NT2/D1 (cell line): ENCODE measurements at regions not wholly inside any gene's neighbourhood (a gene's known extent, or its start where the extent isn't known, plus 50 kb on each side); places are given as distances from the start of the nearest gene placed in this dataset.

Source experiments
- DNase-seq: peaks from one replicate; pipeline ENCODE4 v3.0.0-alpha.2; 2011; ENCODE audit warnings: low read depth, low spot score
- H3K27me3 ChIP-seq: 2 replicates; pipeline ENCODE4 v1.6.0; 2011; ENCODE audit warnings: mild to moderate bottlenecking; ENCODE audit not compliant: insufficient read length, insufficient read depth
- H3K36me3 ChIP-seq: 2 replicates; pipeline ENCODE4 v1.6.1; 2011; ENCODE audit warnings: mild to moderate bottlenecking, low read length, mixed read lengths; ENCODE audit not compliant: insufficient read depth, insufficient read length
- H3K4me1 ChIP-seq: 2 replicates; pipeline ENCODE4 v1.5.1; 2011; ENCODE audit not compliant: insufficient read depth, insufficient read length
- H3K4me3 ChIP-seq: 2 replicates; pipeline ENCODE4 v1.5.1; 2011; ENCODE audit warnings: low read depth; ENCODE audit not compliant: insufficient read length
- H3K9ac ChIP-seq: 2 replicates; pipeline ENCODE4 v1.6.0; 2011; ENCODE audit warnings: low read depth; ENCODE audit not compliant: insufficient read length
- H3K9me3 ChIP-seq: 2 replicates; pipeline ENCODE4 v1.5.1; 2011; ENCODE audit warnings: mild to moderate bottlenecking, low read length; ENCODE audit not compliant: insufficient read depth
- SUZ12 ChIP-seq: IDR thresholded peaks from 2 replicates; pipeline ENCODE4 v1.6.1; 2011; ENCODE audit not compliant: insufficient read length, insufficient read depth; ENCODE audit errors: extremely low read depth
- YY1 ChIP-seq: IDR thresholded peaks from 2 replicates; pipeline ENCODE4 v1.6.1; 2011; ENCODE audit not compliant: insufficient read length, insufficient read depth
- ZNF274 ChIP-seq: IDR thresholded peaks from 2 replicates; pipeline ENCODE4 v1.6.1; 2011; ENCODE audit warnings: mild to moderate bottlenecking, low read depth, low read length

DNA sequence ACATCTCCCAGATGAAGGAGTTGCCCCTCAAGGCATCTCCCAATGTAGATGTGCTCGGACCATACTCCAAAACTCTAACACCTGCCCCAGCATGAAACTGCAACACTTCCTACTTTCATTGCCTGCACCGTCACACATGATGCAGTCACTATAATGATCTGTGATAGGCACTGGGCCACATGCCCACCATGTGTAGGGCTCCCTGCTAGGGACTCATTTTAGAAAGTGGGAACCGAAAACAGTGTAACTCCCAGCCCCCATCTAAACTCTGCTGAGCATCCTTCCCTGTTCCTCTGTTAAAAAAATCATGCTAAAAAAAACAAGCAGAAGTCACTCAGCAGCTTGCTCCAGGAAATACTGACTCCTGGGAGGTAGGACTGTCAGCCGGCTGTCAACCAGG is 496.1 kb upstream of the RAB6C start:
- no peaks in the 10 kb centered on the region for H3K9me3 ChIP-seq
- no peak overlapping the region for H3K9ac ChIP-seq
- H3K36me3 ChIP-seq, result no peaks in the 10 kb centered on the region
- no peaks in the 10 kb centered on the region for H3K27me3 ChIP-seq
- no peak overlapping the region for H3K4me3 ChIP-seq
- TF ChIP-seq SUZ12, result no peak
- TF ChIP-seq YY1, result no peak
- TF ChIP-seq ZNF274, result no peak
- DNase-seq, result no peak
- no peaks in the 10 kb centered on the region for H3K4me1 ChIP-seq

DNA sequence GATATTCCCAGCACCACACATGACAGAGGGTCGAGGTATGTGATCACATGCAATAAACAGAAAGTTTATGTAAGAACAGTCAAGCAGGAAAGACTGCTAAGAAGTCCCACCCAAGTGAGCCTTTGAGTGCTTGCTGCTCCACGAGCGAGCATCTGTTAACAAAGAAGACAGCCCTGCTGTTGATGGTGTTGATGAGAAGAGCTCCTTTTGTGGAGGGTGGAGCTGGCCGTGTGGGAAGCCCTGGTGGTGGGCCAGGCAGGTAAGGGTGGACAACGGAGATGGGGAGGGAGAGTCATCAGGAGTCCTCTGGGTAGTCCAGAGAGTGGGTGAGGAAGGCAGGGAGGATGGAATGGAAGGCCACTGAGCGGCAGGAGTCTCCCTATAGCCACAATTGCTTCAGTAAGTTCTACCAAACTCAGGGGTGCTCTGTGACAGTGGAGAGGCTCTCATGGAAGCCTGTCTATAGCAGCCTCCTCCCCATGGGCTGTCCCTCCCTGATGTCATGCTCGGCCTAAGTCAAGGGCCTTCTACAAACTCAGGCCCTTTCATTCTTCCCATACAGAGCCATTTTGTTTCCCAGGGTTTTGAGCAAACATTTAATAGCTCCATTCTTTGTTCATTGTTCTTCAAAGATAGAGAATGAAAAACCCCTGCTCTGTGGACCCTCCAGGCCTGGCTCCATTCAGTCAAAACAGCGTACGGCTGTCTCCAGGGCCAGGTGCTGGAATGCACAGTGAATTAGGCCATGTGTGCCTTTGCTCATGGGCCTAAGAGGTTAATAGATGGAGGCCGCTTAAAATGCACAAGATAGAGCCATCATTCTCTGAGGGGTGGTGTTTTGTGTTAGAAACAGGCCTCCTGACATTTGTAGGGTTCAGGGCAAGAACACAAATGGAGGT is 494.2 kb upstream of the RAB6C start:
- TF ChIP-seq ZNF274 (no peak), SUZ12 (no peak), YY1 (no peak)
- Histone ChIP-seq H3K4me1 (no peaks in the 10 kb centered on the region), H3K27me3 (no peaks in the 10 kb centered on the region)

DNA sequence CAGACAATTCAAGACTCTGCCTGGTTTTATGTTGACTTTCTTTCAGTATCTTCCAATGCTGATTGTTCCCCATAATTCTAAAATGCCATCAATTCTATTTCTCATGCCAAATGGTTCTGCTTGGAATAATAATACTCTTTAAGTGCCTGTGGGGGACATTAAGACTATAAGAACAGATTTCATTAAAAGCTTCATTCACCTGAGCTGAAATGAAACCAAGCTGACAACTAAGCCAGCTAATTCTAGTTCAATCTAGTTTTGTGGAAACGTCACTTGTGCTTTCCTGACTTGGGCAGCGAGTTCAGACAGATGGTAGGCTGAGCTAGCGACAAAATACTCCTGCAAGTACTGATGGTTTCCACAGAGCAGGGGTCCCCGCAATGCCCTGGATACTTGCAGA is 491.1 kb upstream of the RAB6C start:
- H3K4me1 ChIP-seq, result peaks cover 3% of the 10 kb centered on the region
- no peaks in the 10 kb centered on the region for H3K9me3 ChIP-seq
- H3K27me3 ChIP-seq, result no peaks in the 10 kb centered on the region
- TF ChIP-seq ZNF274, result no peak
- no peak for TF ChIP-seq SUZ12
- no peak for TF ChIP-seq YY1
- H3K36me3 ChIP-seq, result no peaks in the 10 kb centered on the region
- H3K9ac ChIP-seq, result no peak overlapping the region
- DNase-seq, result no peak
- no peak overlapping the region for H3K4me3 ChIP-seq

More for the DNA sequence above, 494.2 kb upstream of the RAB6C start:
- no peak overlapping the region for H3K4me3 ChIP-seq
- H3K9ac ChIP-seq, result no peak overlapping the region
- DNase-seq, result no peak
- H3K9me3 ChIP-seq, result no peaks in the 10 kb centered on the region
- no peaks in the 10 kb centered on the region for H3K36me3 ChIP-seq

DNA sequence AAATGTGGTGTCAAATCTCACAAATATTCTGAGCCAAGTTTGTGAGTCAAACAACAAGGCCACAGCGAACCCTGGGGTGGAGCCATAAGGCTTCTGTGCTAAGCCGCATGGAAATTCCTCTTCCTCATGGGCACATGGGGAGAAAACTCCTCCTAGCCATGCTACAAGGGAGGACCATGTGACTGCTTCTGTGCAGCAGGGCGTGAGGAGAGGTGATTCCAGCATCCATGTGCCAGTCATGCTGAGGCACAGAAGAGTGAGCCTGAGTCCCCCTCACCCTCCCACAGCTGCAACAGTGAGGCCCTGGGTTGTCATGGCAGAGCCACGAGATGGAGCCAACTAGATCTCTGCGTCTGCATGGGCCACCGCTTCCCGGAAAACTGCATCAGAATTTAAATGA is 488.8 kb upstream of the RAB6C start:
- H3K4me3 ChIP-seq, result no peak overlapping the region
- no peaks in the 10 kb centered on the region for H3K27me3 ChIP-seq
- no peak for TF ChIP-seq YY1
- TF ChIP-seq ZNF274, result no peak
- no peak for TF ChIP-seq SUZ12
- peaks cover 3% of the 10 kb centered on the region for H3K4me1 ChIP-seq
- DNase-seq, result no peak
- H3K36me3 ChIP-seq, result no peaks in the 10 kb centered on the region
- no peak overlapping the region for H3K9ac ChIP-seq
- no peaks in the 10 kb centered on the region for H3K9me3 ChIP-seq

DNA sequence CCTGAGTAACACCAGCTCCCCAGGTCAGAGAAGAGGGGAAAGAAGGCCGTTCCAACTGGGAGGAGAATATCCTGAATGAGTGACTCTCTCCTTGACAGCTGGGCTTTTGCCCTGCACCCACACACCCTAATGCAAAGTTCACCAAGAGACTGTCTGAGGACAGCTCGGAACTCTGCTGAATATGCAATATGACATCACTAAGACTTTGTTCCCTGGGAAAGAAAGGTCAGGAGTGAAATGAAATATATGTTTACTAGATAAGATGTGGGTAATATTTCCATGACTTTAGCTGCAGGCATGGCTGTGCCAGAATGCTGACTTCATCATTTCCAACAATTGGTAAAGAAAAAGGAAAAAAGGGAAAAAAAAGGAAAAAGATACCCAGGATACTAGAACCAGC is 488.2 kb upstream of the RAB6C start:
- Histone ChIP-seq H3K4me3 (no peak overlapping the region), H3K36me3 (no peaks in the 10 kb centered on the region), H3K4me1 (peaks cover 3% of the 10 kb centered on the region), H3K9me3 (no peaks in the 10 kb centered on the region), H3K27me3 (no peaks in the 10 kb centered on the region), H3K9ac (no peak overlapping the region)
- TF ChIP-seq ZNF274, result no peak
- TF ChIP-seq YY1, result no peak
- no peak for TF ChIP-seq SUZ12
- no peak for DNase-seq

DNA sequence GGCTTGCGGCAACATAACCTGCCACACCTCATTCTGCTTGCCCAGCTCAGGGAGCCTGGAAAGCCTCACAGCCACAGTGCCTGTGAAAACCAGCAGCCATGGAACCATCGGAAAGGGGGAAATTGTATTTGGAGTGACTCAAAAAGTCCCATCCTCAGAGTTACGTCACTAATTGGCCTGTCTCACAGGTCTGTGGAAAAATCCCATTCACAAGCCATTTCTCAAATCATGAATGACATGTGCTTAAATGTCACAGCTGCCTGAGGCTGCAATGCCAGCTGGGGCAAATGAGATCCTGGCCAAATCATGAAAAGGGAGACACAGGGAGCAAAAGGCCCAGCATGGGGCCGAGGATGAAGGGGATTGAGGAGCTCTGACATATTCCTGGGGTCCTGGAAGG is 486.9 kb upstream of the RAB6C start:
- H3K9me3 ChIP-seq, result no peaks in the 10 kb centered on the region
- H3K4me1 ChIP-seq, result peaks cover 3% of the 10 kb centered on the region
- DNase-seq, result no peak
- H3K27me3 ChIP-seq, result no peaks in the 10 kb centered on the region
- H3K4me3 ChIP-seq, result no peak overlapping the region
- TF ChIP-seq YY1, result no peak
- no peak for TF ChIP-seq ZNF274
- TF ChIP-seq SUZ12, result no peak
- no peak overlapping the region for H3K9ac ChIP-seq
- no peaks in the 10 kb centered on the region for H3K36me3 ChIP-seq

DNA sequence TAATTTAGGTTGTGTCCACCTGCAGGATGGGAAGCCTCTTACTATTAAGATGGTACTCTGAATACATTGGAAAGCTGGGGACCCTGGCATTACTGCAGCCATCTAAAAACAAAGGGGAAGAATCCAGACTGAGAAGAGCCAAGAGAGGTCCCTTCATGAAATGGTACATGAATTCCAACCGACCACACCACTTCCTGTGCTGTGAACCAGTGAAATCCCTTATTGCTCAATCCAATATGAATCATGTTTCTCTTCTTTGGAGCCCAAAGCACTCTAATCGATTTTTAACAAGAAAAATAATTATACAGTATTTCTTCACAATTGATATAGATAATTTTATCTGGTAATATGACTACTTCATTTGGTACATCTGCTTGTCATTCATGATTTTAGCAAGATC is 479.7 kb upstream of the RAB6C start:
- Histone ChIP-seq H3K36me3 (no peaks in the 10 kb centered on the region), H3K4me1 (no peaks in the 10 kb centered on the region), H3K9me3 (no peaks in the 10 kb centered on the region), H3K9ac (no peak overlapping the region), H3K27me3 (no peaks in the 10 kb centered on the region), H3K4me3 (no peak overlapping the region)
- no peak for DNase-seq
- TF ChIP-seq SUZ12, result no peak
- TF ChIP-seq ZNF274, result no peak
- TF ChIP-seq YY1, result no peak

DNA sequence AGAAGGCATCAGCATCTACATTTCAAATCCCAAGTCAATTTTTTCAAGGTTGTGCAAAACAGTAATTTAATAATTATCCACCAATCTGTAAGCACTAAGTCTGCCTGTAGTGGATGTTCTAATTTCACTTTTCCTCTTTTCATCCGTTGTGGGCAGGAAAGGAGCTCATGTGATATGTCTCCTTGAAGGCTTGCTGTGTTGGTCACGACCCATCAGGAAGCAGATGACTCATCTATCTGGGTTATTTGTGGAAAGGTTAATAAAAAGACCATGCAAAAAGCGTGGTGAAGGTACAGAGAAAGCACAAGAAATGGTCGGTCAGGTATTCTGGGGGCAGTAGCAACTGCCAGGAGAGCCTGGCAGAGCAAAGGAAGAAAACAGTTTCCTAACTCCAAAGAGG is 476.7 kb upstream of the RAB6C start:
- no peak for DNase-seq
- no peaks in the 10 kb centered on the region for H3K9me3 ChIP-seq
- no peak overlapping the region for H3K9ac ChIP-seq
- no peaks in the 10 kb centered on the region for H3K27me3 ChIP-seq
- H3K4me1 ChIP-seq, result no peaks in the 10 kb centered on the region
- no peak overlapping the region for H3K4me3 ChIP-seq
- no peak for TF ChIP-seq YY1
- no peak for TF ChIP-seq SUZ12
- no peak for TF ChIP-seq ZNF274
- H3K36me3 ChIP-seq, result no peaks in the 10 kb centered on the region
